Subcutaneous abdominal adipose tissue (tissue), 5 donors: ENCODE measurements at regions not wholly inside any gene's neighbourhood (a gene's known extent, or its start where the extent isn't known, plus 50 kb on each side); places are given as distances from the start of the nearest gene placed in this dataset.

Source experiments
- H3K27ac ChIP-seq: one replicate; pipeline ENCODE4 v1.7.0; 2013; ENCODE audit warnings: low read depth, mild to moderate bottlenecking, inconsistent platforms, low read length, moderate library complexity
- H3K27me3 ChIP-seq, 5 donors: one replicate each; pipeline ENCODE4 v1.7.0; 2013; ENCODE audit warnings: low read length in 5 of 5, inconsistent platforms in 1 of 5; ENCODE audit not compliant: control insufficient read depth in 5 of 5, insufficient read depth in 4 of 5
- H3K36me3 ChIP-seq, 5 donors: one replicate each; pipeline ENCODE4 v1.7.0; 2013; ENCODE audit warnings: low read length in 5 of 5; ENCODE audit not compliant: control insufficient read depth in 5 of 5, insufficient read depth in 5 of 5
- H3K4me1 ChIP-seq, 5 donors: one replicate each; pipeline ENCODE4 v1.7.0; 2013; ENCODE audit warnings: low read length in 5 of 5, mild to moderate bottlenecking in 3 of 5, moderate library complexity in 1 of 5; ENCODE audit not compliant: control insufficient read depth in 5 of 5, insufficient read depth in 5 of 5
- H3K4me3 ChIP-seq, 5 donors: one replicate each; pipeline ENCODE4 v1.7.0; 2013; ENCODE audit warnings: low read length in 5 of 5, low read depth in 1 of 5
- H3K9ac ChIP-seq, 5 donors: one replicate each; pipeline ENCODE4 v1.7.0; 2013; ENCODE audit warnings: low read length in 5 of 5, mild to moderate bottlenecking in 4 of 5, moderate library complexity in 3 of 5
- H3K9me3 ChIP-seq, 5 donors: one replicate each; pipeline ENCODE4 v1.7.0; 2013; ENCODE audit warnings: low read length in 5 of 5; ENCODE audit not compliant: control insufficient read depth in 5 of 5
- donor health status: healthy.
- donor health status: healthy.
- donor health status: healthy.
- donor health status: healthy.
- donor health status: healthy.

DNA sequence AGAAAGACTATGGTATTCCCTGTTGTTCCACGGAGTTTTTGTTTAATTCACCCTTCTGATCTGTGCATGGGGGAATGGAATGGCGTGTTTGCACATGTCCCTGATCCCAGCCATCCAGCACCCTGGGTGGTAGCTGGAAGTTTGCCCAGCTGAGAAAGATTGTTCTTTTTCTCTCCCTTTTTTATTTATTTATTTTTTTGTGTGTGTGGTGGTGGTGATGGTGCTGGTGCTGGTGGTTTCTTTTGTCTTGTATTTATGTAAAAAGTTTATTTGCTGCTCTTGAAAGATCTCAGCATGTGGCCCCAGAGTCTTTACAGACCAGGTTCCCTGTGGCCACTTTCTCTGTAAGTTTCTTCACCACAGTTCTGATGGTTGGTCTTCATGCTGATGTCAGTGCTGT lies 372.6 kb downstream of the UTRN start:
- Histone ChIP-seq H3K36me3 (no peaks in the 10 kb centered on the region), H3K27ac (no peak overlapping the region), H3K9me3 (no peaks in the 10 kb centered on the region), H3K4me1 (peaks cover 4 to 19% (median 15%) of the 10 kb centered on the region in 5 donors), H3K27me3 (no peaks in the 10 kb centered on the region), H3K4me3 (no peak overlapping the region), H3K9ac (no peak overlapping the region)

GRCh38 chr6:144659202-144660182 lies 374.4 kb downstream of the UTRN start:
- H3K4me1 ChIP-seq, result peaks cover 4 to 16% (median 15%) of the 10 kb centered on the region in 5 donors
- H3K27ac ChIP-seq, result peak overlapping the region; percentile 69
- H3K27me3 ChIP-seq, result no peaks in the 10 kb centered on the region
- no peaks in the 10 kb centered on the region for H3K36me3 ChIP-seq
- H3K4me3 ChIP-seq, result no peak overlapping the region
- no peak overlapping the region for H3K9ac ChIP-seq
- H3K9me3 ChIP-seq, result no peaks in the 10 kb centered on the region

GRCh38 chr6:144660561-144661115 lies 375.5 kb downstream of the UTRN start:
- no peaks in the 10 kb centered on the region for H3K9me3 ChIP-seq
- no peak overlapping the region for H3K9ac ChIP-seq
- peaks cover 4 to 16% (median 15%) of the 10 kb centered on the region in 5 donors for H3K4me1 ChIP-seq
- no peak overlapping the region for H3K4me3 ChIP-seq
- no peak overlapping the region for H3K27ac ChIP-seq
- no peaks in the 10 kb centered on the region for H3K27me3 ChIP-seq
- H3K36me3 ChIP-seq, result no peaks in the 10 kb centered on the region

DNA sequence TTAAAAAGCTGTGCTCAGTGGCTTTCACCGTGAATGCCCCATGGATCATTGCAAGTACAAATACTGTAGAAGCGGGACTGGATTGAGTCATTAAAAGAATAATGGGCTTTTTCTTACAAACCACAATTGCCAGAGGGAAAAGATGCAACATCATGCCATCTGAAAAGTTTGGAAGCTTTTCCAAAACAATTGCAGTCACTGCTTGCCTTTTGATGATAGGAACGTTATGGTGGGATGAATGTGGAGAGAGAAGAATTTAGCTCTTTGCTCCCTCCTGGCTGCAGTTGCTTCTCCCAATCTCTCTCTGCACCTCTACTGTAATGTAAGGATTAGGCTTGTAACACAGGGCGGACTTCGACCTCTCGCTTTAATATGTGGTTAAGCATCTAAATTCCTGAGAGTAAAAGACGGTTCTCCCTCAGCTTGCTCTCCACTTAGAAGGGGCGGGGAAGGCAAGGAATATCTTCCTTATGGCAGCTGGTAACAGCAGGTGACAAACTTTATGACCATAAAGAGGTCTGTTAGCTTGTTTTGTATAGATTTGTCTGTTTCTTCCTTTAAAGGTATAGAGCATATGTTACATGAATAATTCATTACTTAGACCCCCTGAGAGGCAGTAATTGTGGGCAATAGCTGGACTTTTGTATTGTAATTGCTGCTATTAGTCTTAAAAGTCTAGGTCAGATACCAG lies 376.1 kb downstream of the UTRN start:
- H3K4me1 ChIP-seq, result peaks cover 4 to 16% (median 15%) of the 10 kb centered on the region in 5 donors
- no peaks in the 10 kb centered on the region for H3K36me3 ChIP-seq
- no peaks in the 10 kb centered on the region for H3K27me3 ChIP-seq
- no peak overlapping the region for H3K27ac ChIP-seq
- no peak overlapping the region for H3K9ac ChIP-seq
- H3K9me3 ChIP-seq, result no peaks in the 10 kb centered on the region
- H3K4me3 ChIP-seq, result no peak overlapping the region

- H3K4me1 ChIP-seq, result peaks cover 4 to 19% (median 15%) of the 10 kb centered on the region in 5 donors
- H3K27me3 ChIP-seq, result no peaks in the 10 kb centered on the region
- no peak overlapping the region for H3K4me3 ChIP-seq
- H3K9ac ChIP-seq, result no peak overlapping the region
- no peak overlapping the region for H3K27ac ChIP-seq
- no peaks in the 10 kb centered on the region for H3K36me3 ChIP-seq
- H3K9me3 ChIP-seq, result no peaks in the 10 kb centered on the region
Measured at GRCh38 chr6:144662812-144663365, 377.8 kb downstream of the UTRN start.

GRCh38 chr6:144664281-144664680 lies 379.1 kb downstream of the UTRN start:
- Histone ChIP-seq H3K4me1 (peaks cover 4 to 11% (median 9%) of the 10 kb centered on the region in 5 donors), H3K27ac (no peak overlapping the region), H3K9me3 (no peaks in the 10 kb centered on the region), H3K9ac (no peak overlapping the region), H3K4me3 (no peak overlapping the region), H3K27me3 (no peaks in the 10 kb centered on the region), H3K36me3 (no peaks in the 10 kb centered on the region)

DNA sequence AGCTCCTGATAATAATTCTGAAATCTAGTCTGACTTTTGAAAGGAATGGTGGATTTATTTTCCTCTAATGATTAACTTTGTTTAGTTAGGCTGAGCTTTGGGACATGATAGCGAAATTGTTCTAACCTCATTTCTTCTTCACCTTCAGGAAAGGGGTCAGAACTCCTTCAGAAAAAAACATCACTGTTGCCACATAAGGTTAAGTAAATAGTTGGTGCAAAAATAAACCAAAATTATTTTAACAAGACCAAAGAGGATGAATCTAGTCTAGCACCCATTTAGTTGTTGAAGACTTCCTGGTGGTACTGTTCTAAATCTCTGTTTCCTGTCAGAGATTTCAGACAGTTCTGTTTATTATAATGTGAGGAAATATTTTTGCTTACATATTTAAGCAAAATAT lies 379.8 kb downstream of the UTRN start:
- H3K9ac ChIP-seq, result no peak overlapping the region
- H3K27me3 ChIP-seq, result no peaks in the 10 kb centered on the region
- peaks cover 0 to 3% (median 0%) of the 10 kb centered on the region in 5 donors for H3K9me3 ChIP-seq
- H3K27ac ChIP-seq, result no peak overlapping the region
- H3K4me3 ChIP-seq, result no peak overlapping the region
- no peaks in the 10 kb centered on the region for H3K36me3 ChIP-seq
- peaks cover 2 to 5% (median 2%) of the 10 kb centered on the region in 5 donors for H3K4me1 ChIP-seq

GRCh38 chr6:144665932-144666450 lies 380.9 kb downstream of the UTRN start:
- peaks cover 0 to 8% (median 3%) of the 10 kb centered on the region in 5 donors for H3K9me3 ChIP-seq
- no peaks in the 10 kb centered on the region for H3K27me3 ChIP-seq
- H3K36me3 ChIP-seq, result no peaks in the 10 kb centered on the region
- no peak overlapping the region for H3K27ac ChIP-seq
- peaks cover 0 to 4% (median 0%) of the 10 kb centered on the region in 5 donors for H3K4me1 ChIP-seq
- H3K4me3 ChIP-seq, result no peak overlapping the region
- no peak overlapping the region for H3K9ac ChIP-seq

GRCh38 chr6:144666781-144667180 lies 381.6 kb downstream of the UTRN start:
- Histone ChIP-seq H3K4me1 (peaks cover 0 to 4% (median 0%) of the 10 kb centered on the region in 5 donors), H3K27ac (no peak overlapping the region), H3K27me3 (no peaks in the 10 kb centered on the region), H3K9ac (no peak overlapping the region), H3K4me3 (no peak overlapping the region), H3K9me3 (peaks cover 0 to 13% (median 6%) of the 10 kb centered on the region in 5 donors), H3K36me3 (no peaks in the 10 kb centered on the region)
